ENCODE measurements at regions not wholly inside any gene's neighbourhood (a gene's known extent, or its start where the extent isn't known, plus 50 kb on each side); places are given as distances from the start of the nearest gene placed in this dataset.

DNA sequence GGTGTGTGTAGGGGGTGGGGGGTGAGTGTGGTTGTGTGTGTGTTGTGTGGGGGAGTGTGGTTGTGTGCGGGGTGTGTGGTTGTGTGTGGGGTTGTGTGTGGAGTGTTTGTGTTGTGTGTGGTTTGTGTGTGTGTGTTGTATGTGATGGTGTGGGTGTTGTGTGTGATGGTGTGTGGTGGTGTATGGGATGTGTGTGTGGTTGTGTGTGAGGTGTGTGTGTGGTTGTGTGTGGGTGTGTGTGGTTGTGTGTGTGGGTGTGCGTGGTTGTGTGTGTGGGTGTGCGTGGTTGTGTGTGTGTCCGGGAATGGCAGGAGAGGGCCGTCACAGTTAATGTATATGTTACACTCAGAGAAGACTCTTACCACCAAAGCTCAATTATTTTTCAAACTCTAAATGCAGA, 79.8 kb downstream of the TBXT start:
- TF ChIP-seq, protein P1, sequence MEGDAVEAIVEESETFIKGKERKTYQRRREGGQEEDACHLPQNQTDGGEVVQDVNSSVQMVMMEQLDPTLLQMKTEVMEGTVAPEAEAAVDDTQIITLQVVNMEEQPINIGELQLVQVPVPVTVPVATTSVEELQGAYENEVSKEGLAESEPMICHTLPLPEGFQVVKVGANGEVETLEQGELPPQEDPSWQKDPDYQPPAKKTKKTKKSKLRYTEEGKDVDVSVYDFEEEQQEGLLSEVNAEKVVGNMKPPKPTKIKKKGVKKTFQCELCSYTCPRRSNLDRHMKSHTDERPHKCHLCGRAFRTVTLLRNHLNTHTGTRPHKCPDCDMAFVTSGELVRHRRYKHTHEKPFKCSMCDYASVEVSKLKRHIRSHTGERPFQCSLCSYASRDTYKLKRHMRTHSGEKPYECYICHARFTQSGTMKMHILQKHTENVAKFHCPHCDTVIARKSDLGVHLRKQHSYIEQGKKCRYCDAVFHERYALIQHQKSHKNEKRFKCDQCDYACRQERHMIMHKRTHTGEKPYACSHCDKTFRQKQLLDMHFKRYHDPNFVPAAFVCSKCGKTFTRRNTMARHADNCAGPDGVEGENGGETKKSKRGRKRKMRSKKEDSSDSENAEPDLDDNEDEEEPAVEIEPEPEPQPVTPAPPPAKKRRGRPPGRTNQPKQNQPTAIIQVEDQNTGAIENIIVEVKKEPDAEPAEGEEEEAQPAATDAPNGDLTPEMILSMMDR (IDR thresholded peaks at IDR 0.05), result no peak
- no peak for TF ChIP-seq POLR2A (IDR thresholded peaks at IDR 0.05)

Data from uterus (tissue), 2 donors.